GM13977 (cell line): ENCODE measurements at regions not wholly inside any gene's neighbourhood (a gene's known extent, or its start where the extent isn't known, plus 50 kb on each side); places are given as distances from the start of the nearest gene placed in this dataset.

ENCODE experiments used
- DNase-seq: peaks from one replicate; pipeline ENCODE4 v3.0.0; 2012; ENCODE audit warnings: low spot score
- in situ Hi-C: fragments of 300-500 bp; cut with MboI; formaldehyde crosslinking; loops from one replicate; pipeline ENCODE4 v1.12.0; 2022; ENCODE audit warnings: low sequenced_read_pairs, low pct_unique_long_range_greater_than_20kb, mixed read lengths, inconsistent platforms; ENCODE audit not compliant: unreplicated experiment
- TF ChIP-seq, protein P1 (sequence below): IDR thresholded peaks from 2 replicates; pipeline ENCODE4 v1.5.1; 2012; ENCODE audit warnings: mild to moderate bottlenecking, control low read depth; ENCODE audit not compliant: insufficient read depth; ENCODE audit errors: extremely low read depth, missing control alignments

GRCh38 chr5:117434254-117434653, 859.6 kb upstream of the SEMA6A start:
- TF ChIP-seq, protein P1, sequence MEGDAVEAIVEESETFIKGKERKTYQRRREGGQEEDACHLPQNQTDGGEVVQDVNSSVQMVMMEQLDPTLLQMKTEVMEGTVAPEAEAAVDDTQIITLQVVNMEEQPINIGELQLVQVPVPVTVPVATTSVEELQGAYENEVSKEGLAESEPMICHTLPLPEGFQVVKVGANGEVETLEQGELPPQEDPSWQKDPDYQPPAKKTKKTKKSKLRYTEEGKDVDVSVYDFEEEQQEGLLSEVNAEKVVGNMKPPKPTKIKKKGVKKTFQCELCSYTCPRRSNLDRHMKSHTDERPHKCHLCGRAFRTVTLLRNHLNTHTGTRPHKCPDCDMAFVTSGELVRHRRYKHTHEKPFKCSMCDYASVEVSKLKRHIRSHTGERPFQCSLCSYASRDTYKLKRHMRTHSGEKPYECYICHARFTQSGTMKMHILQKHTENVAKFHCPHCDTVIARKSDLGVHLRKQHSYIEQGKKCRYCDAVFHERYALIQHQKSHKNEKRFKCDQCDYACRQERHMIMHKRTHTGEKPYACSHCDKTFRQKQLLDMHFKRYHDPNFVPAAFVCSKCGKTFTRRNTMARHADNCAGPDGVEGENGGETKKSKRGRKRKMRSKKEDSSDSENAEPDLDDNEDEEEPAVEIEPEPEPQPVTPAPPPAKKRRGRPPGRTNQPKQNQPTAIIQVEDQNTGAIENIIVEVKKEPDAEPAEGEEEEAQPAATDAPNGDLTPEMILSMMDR: no peak
- no peak for DNase-seq
- in situ Hi-C loops: no loop called here

DNA sequence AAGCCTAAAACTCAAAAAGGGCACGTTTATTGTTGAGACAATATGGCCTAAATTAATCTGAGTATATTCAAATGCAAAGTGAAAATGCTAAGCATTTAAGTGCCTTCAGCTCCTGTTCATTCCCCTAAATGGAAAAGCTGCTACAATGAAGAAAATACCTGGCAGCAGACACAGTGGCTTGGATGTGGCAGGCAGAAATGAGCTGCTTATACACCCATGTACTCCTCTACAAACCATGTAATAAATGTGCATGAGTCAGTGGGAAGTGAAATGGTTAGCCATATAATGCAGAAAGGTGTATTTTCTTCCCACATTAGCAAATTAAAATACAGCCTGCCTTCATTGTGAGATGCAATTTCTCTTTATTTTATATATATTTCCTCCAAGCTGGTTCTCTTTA, 859.2 kb upstream of the SEMA6A start:
- in situ Hi-C loops: no loop called here
- no peak for DNase-seq
- TF ChIP-seq, protein P1: no peak

GRCh38 chr5:117431091-117431490, 856.5 kb upstream of the SEMA6A start:
- TF ChIP-seq, protein P1: no peak
- in situ Hi-C loops: no loop called here
- DNase-seq: no peak

GRCh38 chr5:117425163-117425562, 850.5 kb upstream of the SEMA6A start:
- TF ChIP-seq, protein P1: no peak
- in situ Hi-C loops: no loop called here
- DNase-seq: no peak

- TF ChIP-seq, protein P1: no peak
- in situ Hi-C loops: no loop called here
- no peak for DNase-seq
Measured at GRCh38 chr5:117424559-117424958, 849.9 kb upstream of the SEMA6A start.

DNA sequence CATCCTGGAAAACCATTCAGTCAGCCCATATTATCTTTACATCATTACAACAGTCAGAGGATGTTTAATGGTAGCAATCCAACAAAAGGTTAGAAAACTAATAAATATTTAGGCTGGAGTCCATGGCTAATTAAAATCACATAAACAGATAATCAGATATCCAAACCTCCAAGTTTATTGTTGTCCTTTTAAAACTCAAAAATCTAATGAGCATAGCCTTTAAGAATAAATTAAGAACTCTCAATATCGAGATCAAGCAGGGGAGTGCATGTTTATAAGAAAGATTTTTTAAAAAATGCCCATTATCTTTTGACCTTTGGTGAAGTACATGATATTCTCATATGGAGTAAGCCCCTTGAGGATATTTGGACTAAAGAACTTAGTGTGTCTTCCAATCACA, 842.9 kb upstream of the SEMA6A start:
- TF ChIP-seq, protein P1: no peak
- in situ Hi-C loops: no loop called here
- no peak for DNase-seq

- in situ Hi-C loops: no loop called here
- TF ChIP-seq, protein P1: no peak
- DNase-seq: no peak
Measured at GRCh38 chr5:117414926-117415325, 840.3 kb upstream of the SEMA6A start.
